IMR-90 (cell line): ENCODE measurements at regions not wholly inside any gene's neighbourhood (a gene's known extent, or its start where the extent isn't known, plus 50 kb on each side); places are given as distances from the start of the nearest gene placed in this dataset.

Experiments
- ATAC-seq: fragments of 200-7000 bp; cut with Tn5 transposase; 2 replicates; pipeline ENCODE4 v1.9.1; 2020; ENCODE audit warnings: low read depth, mild to moderate bottlenecking, moderate library complexity
- BruUV-seq: library from RNA; stranded (reverse); fragments of 400-500 nt; replicated peaks from 2 replicates; lab custom pipeline; 2021; lab: Mats Ljungman, UMichigan
- CTCF ChIA-PET: fragments of 300-600 bp; formaldehyde crosslinking; extraction: SDS; loops from one replicate; lab custom pipeline; 2021; ENCODE audit warnings: antibody characterized with exemption; lab: Yijun Ruan, JAX
- POLR2A ChIA-PET: fragments of 300-600 bp; sonication (Branson Sonifier 250); formaldehyde crosslinking; loops from one replicate; lab custom pipeline; 2022; ENCODE audit warnings: antibody characterized with exemption; ENCODE audit not compliant: unreplicated experiment; lab: Charles Lee
- DNase-seq: peaks from one replicate; pipeline ENCODE4 v3.0.0; 2013
- H2AFZ ChIP-seq: replicated peaks from 2 replicates; pipeline ENCODE3; 2013; ENCODE audit warnings: low read length, mild to moderate bottlenecking; ENCODE audit not compliant: poor library complexity
- H2AK5ac ChIP-seq: 2 replicates; pipeline ENCODE4 v1.6.1; 2013; ENCODE audit warnings: low read depth, low read length, inconsistent platforms
- H2AK9ac ChIP-seq: replicated peaks from 2 replicates; pipeline ENCODE3; 2013; ENCODE audit warnings: mild to moderate bottlenecking, low read depth, low read length, moderate library complexity; ENCODE audit not compliant: poor library complexity
- H2BK120ac ChIP-seq: 2 replicates; pipeline ENCODE4 v1.6.1; 2013; ENCODE audit warnings: low read depth, low read length, inconsistent platforms
- H2BK15ac ChIP-seq: 3 replicates; pipeline ENCODE4 v1.6.1; 2013; ENCODE audit warnings: low read depth, low read length, inconsistent platforms
- H2BK20ac ChIP-seq: 2 replicates; pipeline ENCODE4 v1.6.1; 2013; ENCODE audit warnings: low read depth, mild to moderate bottlenecking, inconsistent platforms, low read length, moderate library complexity
- H2BK5ac ChIP-seq: 2 replicates; pipeline ENCODE4 v1.6.1; 2013; ENCODE audit warnings: mild to moderate bottlenecking, low read depth, low read length, inconsistent platforms; ENCODE audit not compliant: poor library complexity, severe bottlenecking
- H3K14ac ChIP-seq: replicated peaks from 2 replicates; pipeline ENCODE4 v1.6.1; 2013; ENCODE audit warnings: low read depth, low read length, inconsistent platforms
- H3K18ac ChIP-seq: 2 replicates; pipeline ENCODE4 v1.6.1; 2013; ENCODE audit warnings: low read depth, low read length, control low read depth
- H3K23ac ChIP-seq: 2 replicates; pipeline ENCODE4 v1.6.1; 2013; ENCODE audit warnings: low read depth, low read length, inconsistent platforms
- H3K27ac ChIP-seq: 2 replicates; pipeline ENCODE4 v1.5.1; 2013; ENCODE audit warnings: mild to moderate bottlenecking, control low read depth, low read length; ENCODE audit not compliant: insufficient read depth
- H3K27me3 ChIP-seq: 2 replicates; pipeline ENCODE4 v1.6.1; 2013; ENCODE audit warnings: low read length; ENCODE audit not compliant: control insufficient read depth, insufficient read depth
- H3K36me3 ChIP-seq: 2 replicates; pipeline ENCODE4 v1.6.1; 2013; ENCODE audit warnings: low read length, mixed read lengths; ENCODE audit not compliant: control insufficient read depth, insufficient read depth
- H3K4ac ChIP-seq: 2 replicates; pipeline ENCODE4 v1.6.1; 2013; ENCODE audit warnings: low read depth, low read length, inconsistent platforms
- H3K4me1 ChIP-seq: 2 replicates; pipeline ENCODE4 v1.6.1; 2013; ENCODE audit warnings: low read length, mixed read lengths; ENCODE audit not compliant: control insufficient read depth, insufficient read depth
- H3K4me2 ChIP-seq: 2 replicates; pipeline ENCODE4 v1.6.1; 2013; ENCODE audit warnings: low read depth, mild to moderate bottlenecking, control low read depth, low read length, moderate library complexity
- H3K4me3 ChIP-seq: 2 replicates; pipeline ENCODE4 v1.5.1; 2013; ENCODE audit warnings: low read depth, mild to moderate bottlenecking, control low read depth, low read length, moderate library complexity; ENCODE audit not compliant: insufficient read depth
- H3K56ac ChIP-seq: 2 replicates; pipeline ENCODE4 v1.6.1; 2013; ENCODE audit warnings: low read length, inconsistent platforms; ENCODE audit not compliant: insufficient read depth; ENCODE audit errors: extremely low read depth
- H3K79me1 ChIP-seq, 2 experiments: 2 replicates each; pipeline ENCODE4 v1.6.1; 2013; ENCODE audit warnings: low read length in 2 of 2, inconsistent platforms in 1 of 2, low read depth in 1 of 2
- H3K9ac ChIP-seq: 2 replicates; pipeline ENCODE4 v1.6.1; 2013; ENCODE audit warnings: low read depth, low read length, control low read depth
- H3K9me1 ChIP-seq: 2 replicates; pipeline ENCODE4 v1.6.1; 2013; ENCODE audit warnings: low read length, inconsistent platforms; ENCODE audit not compliant: insufficient read depth
- H3K9me3 ChIP-seq: 2 replicates; pipeline ENCODE4 v1.6.1; 2013; ENCODE audit warnings: low read length; ENCODE audit not compliant: control insufficient read depth, insufficient read depth
- H4K20me1 ChIP-seq: 2 replicates; pipeline ENCODE4 v1.6.1; 2013; ENCODE audit warnings: low read length, inconsistent platforms; ENCODE audit not compliant: insufficient read depth
- H4K5ac ChIP-seq: 2 replicates; pipeline ENCODE4 v1.6.1; 2013; ENCODE audit warnings: mild to moderate bottlenecking, low read depth, low read length, control low read depth
- H4K8ac ChIP-seq, 2 experiments: 2 replicates each; pipeline ENCODE4 v1.6.1; 2013; ENCODE audit warnings: low read depth in 2 of 2, low read length in 2 of 2, control low read depth in 1 of 2, inconsistent platforms in 1 of 2
- H4K91ac ChIP-seq: 2 replicates; pipeline ENCODE4 v1.6.1; 2013; ENCODE audit warnings: low read depth, low read length, inconsistent platforms; ENCODE audit not compliant: insufficient read depth
- BHLHE40 ChIP-seq: fragments of 150-350 bp; IDR thresholded peaks from 2 replicates; pipeline ENCODE4 v1.6.1; 2016; ENCODE audit warnings: mild to moderate bottlenecking, low read depth, low read length
- CEBPB ChIP-seq: IDR thresholded peaks from 2 replicates; pipeline ENCODE4 v1.6.1; 2012; ENCODE audit warnings: low read depth, low read length, improper control_type of control experiment
- CHD1 ChIP-seq: IDR thresholded peaks from 2 replicates; pipeline ENCODE4 v1.6.1; 2012; ENCODE audit warnings: low read depth, low read length, improper control_type of control experiment
- CTCF ChIP-seq: conservative IDR thresholded peaks from 2 replicates; pipeline ENCODE4 v1.5.1; 2012; ENCODE audit warnings: mild to moderate bottlenecking, low read depth, low read length, improper control_type of control experiment
- ELK1 ChIP-seq: fragments of 150-350 bp; IDR thresholded peaks from 2 replicates; pipeline ENCODE4 v1.6.1; 2016; ENCODE audit warnings: low read depth, mild to moderate bottlenecking, low read length, moderate library complexity, borderline replicate concordance
- FOS ChIP-seq: fragments of 150-350 bp; IDR thresholded peaks from 2 replicates; pipeline ENCODE4 v1.6.1; 2016; ENCODE audit warnings: low read depth, low read length
- MAFK ChIP-seq: IDR thresholded peaks from 2 replicates; pipeline ENCODE4 v1.6.1; 2012; ENCODE audit warnings: low read depth, low read length, improper control_type of control experiment
- MAZ ChIP-seq: IDR thresholded peaks from 2 replicates; pipeline ENCODE4 v1.6.1; 2012; ENCODE audit warnings: low read depth, mild to moderate bottlenecking, low read length, improper control_type of control experiment, moderate library complexity, borderline replicate concordance
- MXI1 ChIP-seq: IDR thresholded peaks from 2 replicates; pipeline ENCODE4 v1.6.1; 2012; ENCODE audit warnings: low read depth, mild to moderate bottlenecking, low read length, moderate library complexity, borderline replicate concordance
- NFE2L2 ChIP-seq: fragments of 150-350 bp; IDR thresholded peaks from 2 replicates; pipeline ENCODE4 v1.6.1; 2016; ENCODE audit warnings: low read depth, mild to moderate bottlenecking, low read length
- RAD21 ChIP-seq: IDR thresholded peaks from 2 replicates; pipeline ENCODE4 v1.6.1; 2012; ENCODE audit warnings: low read length, improper control_type of control experiment
- RCOR1 ChIP-seq: IDR thresholded peaks from 2 replicates; pipeline ENCODE4 v1.6.1; 2012; ENCODE audit warnings: mild to moderate bottlenecking, low read length, improper control_type of control experiment; ENCODE audit not compliant: insufficient replicate concordance
- RFX5 ChIP-seq: IDR thresholded peaks from 2 replicates; pipeline ENCODE4 v1.8.0; 2012; ENCODE audit warnings: low read depth, mild to moderate bottlenecking, low read length, moderate library complexity
- SMC3 ChIP-seq: fragments of 150-350 bp; IDR thresholded peaks from 2 replicates; pipeline ENCODE4 v1.6.1; 2016; ENCODE audit warnings: low read depth, mild to moderate bottlenecking, antibody characterized with exemption, low read length, moderate library complexity
- USF2 ChIP-seq: fragments of 150-350 bp; IDR thresholded peaks from 2 replicates; pipeline ENCODE4 v1.6.1; 2017; ENCODE audit warnings: mild to moderate bottlenecking, antibody characterized with exemption, low read length, low read depth
- WGBS, 2 experiments: methylation state at CpG; one replicate each; pipeline versions ENCODE4 v1.1.5 to v1.1.7; 2013; ENCODE audit warnings: missing lambda C conversion rate in 2 of 2; ENCODE audit not compliant: insufficient read length in 1 of 2; ENCODE audit errors: extremely low coverage in 2 of 2; 5-methylcytosine and 5-hydroxymethylcytosine counted together
- dilution Hi-C: fragments of 300-500 bp; cut with HindIII; formaldehyde crosslinking; loops from one replicate; pipeline ENCODE4 v1.14.3; 2018; ENCODE audit warnings: low sequenced_read_pairs; ENCODE audit not compliant: unreplicated experiment
- in situ Hi-C: fragments of 300-500 bp; cut with MboI; formaldehyde crosslinking; loops from 3 replicates; pipeline ENCODE4 v1.14.3; 2019; ENCODE audit warnings: low sequenced_read_pairs, inconsistent platforms, mixed read lengths
- intact Hi-C: fragments of 100-400 bp; cut with micrococcal nuclease; formaldehyde crosslinking; loops from 2 replicates; pipeline ENCODE4 v1.10.0; 2022

GRCh38 chr9:13896922-13897835 is 416.8 kb downstream of the NFIB start:
- Histone ChIP-seq H3K4me1 (no peaks in the 10 kb centered on the region), H3K9me1 (no peaks in the 10 kb centered on the region), H3K9ac (no peak overlapping the region), H3K23ac (no peak overlapping the region), H4K91ac (no peak overlapping the region), H4K5ac (no peak overlapping the region), H3K9me3 (no peaks in the 10 kb centered on the region), H2BK15ac (no peak overlapping the region), H2AFZ (no peak overlapping the region), H3K36me3 (no peaks in the 10 kb centered on the region), H3K4me3 (no peak overlapping the region), H3K4me2 (no peak overlapping the region), H3K79me1 (no peaks in the 10 kb centered on the region), H3K14ac (no peak overlapping the region), H3K4ac (no peak overlapping the region), H3K56ac (no peak overlapping the region), H2BK120ac (no peak overlapping the region), H2AK9ac (no peak overlapping the region), H2BK20ac (no peak overlapping the region), H3K27me3 (no peaks in the 10 kb centered on the region), H3K18ac (no peak overlapping the region), H2BK5ac (no peak overlapping the region), H4K8ac (no peak overlapping the region), H3K27ac (no peak overlapping the region), H2AK5ac (no peak overlapping the region), H4K20me1 (no peaks in the 10 kb centered on the region)
- ATAC-seq: no peak
- POLR2A ChIA-PET: no interaction called here
- dilution Hi-C loops (no loop called here), in situ Hi-C loops (no loop called here), intact Hi-C loops (no loop called here)
- no peak for DNase-seq
- BruUV-seq: no TSS peak
- WGBS, 2 experiments: no CpG with 5 or more reads among the region's 8 CpGs
- CTCF ChIA-PET: no interaction called here
- TF ChIP-seq RCOR1 (no peak), CEBPB (no peak), CHD1 (no peak), MAZ (no peak), MAFK (no peak), BHLHE40 (no peak), MXI1 (no peak), ELK1 (no peak), NFE2L2 (no peak), USF2 (no peak), RAD21 (no peak), CTCF (no peak), SMC3 (no peak), FOS (no peak), RFX5 (no peak)
